KMS-11 (cell line): ENCODE measurements at regions not wholly inside any gene's neighbourhood (a gene's known extent, or its start where the extent isn't known, plus 50 kb on each side); places are given as distances from the start of the nearest gene placed in this dataset.
A peak's percentile ranks its signal among the peaks of the same experiment; 100 is the strongest.

Source experiments
- H2AFZ ChIP-seq: fragments of 200-600 bp; sonication (generic); 2 replicates; pipeline ENCODE4 v1.6.1; 2016; ENCODE audit warnings: antibody characterized with exemption, mixed run types, low read depth
- H3K27ac ChIP-seq: fragments of 200-600 bp; sonication (generic); 2 replicates; pipeline ENCODE4 v1.6.1; 2016; ENCODE audit warnings: mild to moderate bottlenecking, mixed run types
- H3K27me3 ChIP-seq: fragments of 200-600 bp; sonication (generic); 2 replicates; pipeline ENCODE4 v1.6.1; 2017; ENCODE audit warnings: mild to moderate bottlenecking, low read depth, mixed run types, moderate library complexity; ENCODE audit not compliant: insufficient read depth
- H3K36me3 ChIP-seq: fragments of 200-600 bp; sonication (generic); 2 replicates; pipeline ENCODE4 v1.6.1; 2017; ENCODE audit warnings: mild to moderate bottlenecking, mixed run types; ENCODE audit not compliant: insufficient read depth
- H3K4me1 ChIP-seq: fragments of 200-600 bp; sonication (generic); 2 replicates; pipeline ENCODE4 v1.6.1; 2016; ENCODE audit warnings: mild to moderate bottlenecking, low read depth, mixed run types; ENCODE audit not compliant: poor library complexity, severe bottlenecking
- H3K4me2 ChIP-seq: fragments of 200-600 bp; sonication (generic); 2 replicates; pipeline ENCODE4 v1.7.0; 2016; ENCODE audit warnings: mild to moderate bottlenecking, mixed run types
- H3K4me3 ChIP-seq: fragments of 200-600 bp; sonication (generic); IDR thresholded peaks from 2 replicates; pipeline ENCODE4 v1.6.1; 2017; ENCODE audit warnings: low read depth, low read length, mixed read lengths; ENCODE audit not compliant: insufficient read depth
- H3K79me2 ChIP-seq: fragments of 200-600 bp; sonication (generic); 2 replicates; pipeline ENCODE4 v1.6.1; 2016; ENCODE audit warnings: low read depth, mixed run types; ENCODE audit not compliant: insufficient read depth
- H3K9ac ChIP-seq: fragments of 200-600 bp; sonication (generic); 2 replicates; pipeline ENCODE4 v1.6.1; 2016; ENCODE audit warnings: mild to moderate bottlenecking, mixed run types
- H4K20me1 ChIP-seq: fragments of 200-600 bp; sonication (generic); 2 replicates; pipeline ENCODE4 v1.6.1; 2016; ENCODE audit warnings: mild to moderate bottlenecking, mixed run types; ENCODE audit not compliant: insufficient read depth
- CTCF ChIP-seq: fragments of 200-600 bp; sonication (generic); conservative IDR thresholded peaks from 2 replicates; pipeline ENCODE4 v1.6.1; 2017; ENCODE audit warnings: low read depth, mild to moderate bottlenecking, antibody characterized with exemption, low read length, moderate library complexity, mixed read lengths

GRCh38 chr2:236341721-236342120 is 77.5 kb upstream of the ASB18 start:
- H3K4me3 ChIP-seq, result no peak overlapping the region
- no peaks in the 10 kb centered on the region for H3K79me2 ChIP-seq
- TF ChIP-seq CTCF, result no peak
- no peaks in the 10 kb centered on the region for H3K36me3 ChIP-seq
- no peaks in the 10 kb centered on the region for H3K27me3 ChIP-seq
- H3K4me2 ChIP-seq, result no peak overlapping the region
- H3K4me1 ChIP-seq, result no peaks in the 10 kb centered on the region
- no peak overlapping the region for H3K27ac ChIP-seq
- H3K9ac ChIP-seq, result no peak overlapping the region
- no peaks in the 10 kb centered on the region for H4K20me1 ChIP-seq
- H2AFZ ChIP-seq, result no peak overlapping the region

DNA sequence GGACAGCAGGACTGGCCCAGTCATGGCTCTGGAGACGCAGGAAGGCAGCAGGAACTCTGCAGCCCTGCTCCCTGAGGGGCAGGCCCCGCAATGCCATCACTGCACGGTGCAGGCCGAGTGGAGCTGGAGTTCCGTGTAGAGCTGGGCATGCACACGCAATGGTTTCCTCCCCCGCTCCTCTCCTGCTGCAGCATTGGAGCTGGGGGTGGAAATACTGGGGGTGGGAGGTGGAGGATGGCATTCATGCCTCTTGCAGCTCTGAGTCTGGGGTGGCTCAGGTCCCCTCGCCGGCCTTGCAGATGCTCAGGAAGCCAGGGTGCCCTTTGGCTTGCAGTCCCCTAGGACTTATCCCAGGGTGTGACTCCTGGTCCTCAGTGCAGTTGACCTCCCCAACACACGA is 78.3 kb upstream of the ASB18 start:
- Histone ChIP-seq H2AFZ (no peak overlapping the region), H3K79me2 (no peaks in the 10 kb centered on the region), H3K4me1 (no peaks in the 10 kb centered on the region), H3K36me3 (no peaks in the 10 kb centered on the region), H3K27me3 (no peaks in the 10 kb centered on the region), H3K4me2 (no peak overlapping the region), H3K4me3 (no peak overlapping the region), H3K9ac (no peak overlapping the region), H3K27ac (no peak overlapping the region), H4K20me1 (no peaks in the 10 kb centered on the region)
- no peak for TF ChIP-seq CTCF

DNA sequence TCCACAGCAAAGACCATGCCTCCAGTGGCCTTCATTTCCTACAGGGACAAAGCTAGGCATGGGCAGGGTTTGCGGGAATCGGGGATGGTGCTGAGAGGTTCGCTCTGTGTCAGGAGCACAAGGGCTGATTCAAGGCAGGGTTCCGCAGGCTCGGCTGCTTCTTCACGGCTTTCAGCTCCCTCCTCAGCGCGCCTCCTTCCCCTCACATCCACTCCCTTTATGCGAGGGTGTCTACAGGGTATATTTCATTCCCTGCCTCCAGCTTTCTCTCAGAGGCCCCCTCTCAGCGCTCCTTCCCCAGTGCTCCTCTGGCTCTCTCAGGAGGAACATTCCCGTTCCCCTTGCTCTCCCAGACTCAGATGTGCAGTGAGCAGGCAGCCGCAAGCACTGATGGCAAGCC is 78.7 kb upstream of the ASB18 start:
- H3K27ac ChIP-seq, result no peak overlapping the region
- no peaks in the 10 kb centered on the region for H3K27me3 ChIP-seq
- no peaks in the 10 kb centered on the region for H4K20me1 ChIP-seq
- no peak overlapping the region for H3K9ac ChIP-seq
- H3K4me2 ChIP-seq, result no peak overlapping the region
- peak overlapping the region; percentile 59; the same call in 1 of the 2 replicates for H2AFZ ChIP-seq
- H3K79me2 ChIP-seq, result no peaks in the 10 kb centered on the region
- no peaks in the 10 kb centered on the region for H3K36me3 ChIP-seq
- no peak overlapping the region for H3K4me3 ChIP-seq
- TF ChIP-seq CTCF, result no peak
- no peaks in the 10 kb centered on the region for H3K4me1 ChIP-seq

GRCh38 chr2:236343400-236344161 is 79.4 kb upstream of the ASB18 start:
- H3K27me3 ChIP-seq, result no peaks in the 10 kb centered on the region
- peak; percentile 86 for TF ChIP-seq CTCF
- H2AFZ ChIP-seq, result peak overlapping the region; percentile 59; the same call in 1 of the 2 replicates
- H3K4me2 ChIP-seq, result no peak overlapping the region
- no peak overlapping the region for H3K27ac ChIP-seq
- H3K36me3 ChIP-seq, result no peaks in the 10 kb centered on the region
- H3K79me2 ChIP-seq, result no peaks in the 10 kb centered on the region
- no peak overlapping the region for H3K9ac ChIP-seq
- H4K20me1 ChIP-seq, result no peaks in the 10 kb centered on the region
- no peak overlapping the region for H3K4me3 ChIP-seq
- H3K4me1 ChIP-seq, result no peaks in the 10 kb centered on the region
